Type B pancreatic cell (in vitro differentiated cells): ENCODE measurements at regions not wholly inside any gene's neighbourhood (a gene's known extent, or its start where the extent isn't known, plus 50 kb on each side); places are given as distances from the start of the nearest gene placed in this dataset.
"Not testable (repeated sequence)": the region's sequence is repeated elsewhere in the genome, so short reads cannot be mapped to it uniquely, and the experiment has no call there.

ENCODE experiments used
- DNase-seq: peaks from one replicate; pipeline ENCODE4 v3.0.0; 2021; ENCODE audit warnings: mixed read lengths; ENCODE audit not compliant: unreplicated experiment; ENCODE audit errors: extremely low spot score
- H3K27ac Mint-ChIP-seq: 2 replicates; pipeline ENCODE4 v1.8.0; 2021; ENCODE audit warnings: mild to moderate bottlenecking, mixed read lengths
- H3K27me3 Mint-ChIP-seq: 2 replicates; pipeline ENCODE4 v1.8.0; 2021; ENCODE audit warnings: mixed read lengths
- H3K36me3 Mint-ChIP-seq: 2 replicates; pipeline ENCODE4 v1.8.0; 2021; ENCODE audit warnings: mixed read lengths
- H3K4me1 Mint-ChIP-seq: one replicate; pipeline ENCODE4 v1.8.0; 2021; ENCODE audit warnings: mixed read lengths; ENCODE audit not compliant: unreplicated experiment
- H3K4me3 Mint-ChIP-seq: 2 replicates; pipeline ENCODE4 v1.8.0; 2021; ENCODE audit warnings: mild to moderate bottlenecking, mixed read lengths
- H3K9me3 Mint-ChIP-seq: 2 replicates; pipeline ENCODE4 v1.8.0; 2021; ENCODE audit warnings: mixed read lengths
- TF ChIP-seq, protein P1 (sequence below): fragments of 200-600 bp; sonication (generic); conservative IDR thresholded peaks from 2 replicates; pipeline ENCODE4 v1.5.0; 2021; ENCODE audit warnings: antibody characterized with exemption, mild to moderate bottlenecking

DNA sequence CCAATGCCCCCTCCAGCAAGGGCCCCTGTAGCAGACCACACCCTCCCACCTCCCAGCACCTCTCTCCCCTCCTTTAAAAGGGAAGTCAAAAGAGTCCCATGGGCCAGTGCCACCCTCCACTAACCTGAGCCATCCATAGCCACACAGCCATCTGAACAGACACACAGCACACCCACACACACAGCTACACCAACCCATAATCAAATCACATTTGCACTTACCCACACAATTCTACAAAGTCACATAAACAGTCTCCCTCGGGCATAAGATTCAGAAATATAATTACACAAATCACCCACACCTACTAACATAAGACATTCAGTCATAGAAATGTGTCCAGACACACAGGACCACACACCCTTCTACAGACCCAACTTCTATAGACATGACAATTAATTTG, 96.3 kb downstream of the HIF1AN start:
- H3K27me3 Mint-ChIP-seq, result peaks cover 49% of the 10 kb centered on the region
- H3K36me3 Mint-ChIP-seq, result no peaks in the 10 kb centered on the region

DNA sequence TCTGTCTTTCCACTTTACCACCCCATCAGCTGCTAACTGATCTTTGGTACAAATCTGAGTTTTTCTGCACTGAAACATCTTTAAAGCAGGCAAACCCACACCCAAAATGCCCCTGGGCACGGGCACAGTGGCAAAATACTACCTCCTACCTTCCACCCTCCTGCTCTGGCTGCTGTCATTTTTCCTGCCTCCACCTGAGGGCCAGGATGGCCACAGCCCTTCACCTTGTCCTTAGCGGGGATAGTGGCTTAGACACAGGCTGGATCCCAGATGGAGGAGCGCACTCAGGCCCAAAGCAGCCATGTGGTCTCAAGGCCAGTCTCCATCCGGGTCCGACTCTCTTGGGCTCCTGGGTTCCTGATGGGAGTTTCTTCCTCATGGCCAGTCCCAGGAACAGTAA, 98.3 kb downstream of the HIF1AN start:
- Mint-ChIP-seq H3K27ac (no peak overlapping the region), H3K27me3 (peaks cover 60% of the 10 kb centered on the region), H3K9me3 (no peaks in the 10 kb centered on the region), H3K36me3 (no peaks in the 10 kb centered on the region), H3K4me3 (no peak overlapping the region), H3K4me1 (no peaks in the 10 kb centered on the region)
- no peak for DNase-seq
- TF ChIP-seq, protein P1, sequence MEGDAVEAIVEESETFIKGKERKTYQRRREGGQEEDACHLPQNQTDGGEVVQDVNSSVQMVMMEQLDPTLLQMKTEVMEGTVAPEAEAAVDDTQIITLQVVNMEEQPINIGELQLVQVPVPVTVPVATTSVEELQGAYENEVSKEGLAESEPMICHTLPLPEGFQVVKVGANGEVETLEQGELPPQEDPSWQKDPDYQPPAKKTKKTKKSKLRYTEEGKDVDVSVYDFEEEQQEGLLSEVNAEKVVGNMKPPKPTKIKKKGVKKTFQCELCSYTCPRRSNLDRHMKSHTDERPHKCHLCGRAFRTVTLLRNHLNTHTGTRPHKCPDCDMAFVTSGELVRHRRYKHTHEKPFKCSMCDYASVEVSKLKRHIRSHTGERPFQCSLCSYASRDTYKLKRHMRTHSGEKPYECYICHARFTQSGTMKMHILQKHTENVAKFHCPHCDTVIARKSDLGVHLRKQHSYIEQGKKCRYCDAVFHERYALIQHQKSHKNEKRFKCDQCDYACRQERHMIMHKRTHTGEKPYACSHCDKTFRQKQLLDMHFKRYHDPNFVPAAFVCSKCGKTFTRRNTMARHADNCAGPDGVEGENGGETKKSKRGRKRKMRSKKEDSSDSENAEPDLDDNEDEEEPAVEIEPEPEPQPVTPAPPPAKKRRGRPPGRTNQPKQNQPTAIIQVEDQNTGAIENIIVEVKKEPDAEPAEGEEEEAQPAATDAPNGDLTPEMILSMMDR, result no peak

More for the DNA sequence above, 96.3 kb downstream of the HIF1AN start:
- TF ChIP-seq, protein P1, result no peak
- Mint-ChIP-seq H3K9me3 (no peaks in the 10 kb centered on the region), H3K27ac (no peak overlapping the region), H3K4me3 (no peak overlapping the region), H3K4me1 (no peaks in the 10 kb centered on the region)
- no peak for DNase-seq

DNA sequence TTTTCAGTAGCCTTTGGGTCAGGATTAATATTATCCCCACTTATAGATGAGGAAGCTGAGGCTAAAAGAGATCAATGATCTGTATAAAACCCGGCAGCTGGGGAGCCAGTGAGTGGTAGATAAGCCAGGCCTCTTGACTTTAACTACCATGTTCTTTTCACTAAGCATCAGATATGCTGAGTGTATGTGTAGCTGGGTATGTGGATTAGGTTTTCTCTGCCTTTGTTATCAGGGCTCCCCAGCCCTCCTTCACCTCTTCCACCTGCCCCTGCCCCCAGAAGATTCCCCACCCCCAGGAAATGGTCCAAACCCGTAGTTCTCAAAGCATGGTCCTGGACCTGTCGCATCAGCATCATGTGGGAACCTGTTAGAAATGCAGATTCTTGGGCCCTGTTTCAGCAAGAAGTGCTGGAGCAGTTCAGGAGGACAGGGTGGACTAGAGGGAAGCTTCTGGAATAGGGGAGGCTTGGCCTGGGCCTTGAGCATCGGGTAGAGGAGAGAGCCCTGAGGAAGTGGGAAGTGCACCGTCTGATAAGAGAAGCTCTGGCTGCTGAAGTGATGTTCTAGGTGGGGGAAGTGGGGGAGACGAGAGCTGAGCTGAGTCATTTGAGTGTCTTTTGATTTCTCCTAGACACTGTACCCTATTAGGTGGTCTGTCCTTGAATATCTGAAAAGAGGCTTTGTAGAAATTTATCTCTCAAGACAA, 101.3 kb downstream of the HIF1AN start:
- no peak for DNase-seq
- H3K4me1 Mint-ChIP-seq, result no peaks in the 10 kb centered on the region
- TF ChIP-seq, protein P1, result no peak
- no peak overlapping the region for H3K27ac Mint-ChIP-seq
- H3K9me3 Mint-ChIP-seq, result no peaks in the 10 kb centered on the region
- no peaks in the 10 kb centered on the region for H3K36me3 Mint-ChIP-seq
- no peak overlapping the region for H3K4me3 Mint-ChIP-seq
- H3K27me3 Mint-ChIP-seq, result peaks cover 78% of the 10 kb centered on the region

DNA sequence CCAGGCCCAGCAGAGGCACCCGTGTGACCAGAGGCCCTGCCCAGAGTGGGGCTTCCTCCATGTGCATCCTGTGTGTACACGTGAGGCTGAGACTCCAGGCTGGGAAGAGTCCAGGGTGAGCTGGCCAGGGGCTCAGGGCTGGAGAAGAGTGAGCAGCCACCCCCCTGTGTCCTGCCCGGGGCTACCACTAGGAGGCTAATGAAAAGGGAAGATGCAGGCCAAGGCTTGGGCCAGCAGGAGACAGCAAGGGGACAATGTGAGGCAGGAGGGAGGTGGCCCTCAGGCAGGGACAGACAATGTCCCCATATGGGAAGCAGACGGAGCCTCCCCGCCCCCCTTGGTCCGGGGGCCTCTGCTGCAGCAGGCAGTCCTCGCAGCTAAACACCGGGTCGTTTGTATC, 102.0 kb downstream of the HIF1AN start:
- no peaks in the 10 kb centered on the region for H3K9me3 Mint-ChIP-seq
- H3K27ac Mint-ChIP-seq, result no peak overlapping the region
- H3K4me3 Mint-ChIP-seq, result no peak overlapping the region
- no peaks in the 10 kb centered on the region for H3K4me1 Mint-ChIP-seq
- peaks cover 83% of the 10 kb centered on the region for H3K27me3 Mint-ChIP-seq
- DNase-seq, result no peak
- no peaks in the 10 kb centered on the region for H3K36me3 Mint-ChIP-seq
- TF ChIP-seq, protein P1, result peak; percentile 79

DNA sequence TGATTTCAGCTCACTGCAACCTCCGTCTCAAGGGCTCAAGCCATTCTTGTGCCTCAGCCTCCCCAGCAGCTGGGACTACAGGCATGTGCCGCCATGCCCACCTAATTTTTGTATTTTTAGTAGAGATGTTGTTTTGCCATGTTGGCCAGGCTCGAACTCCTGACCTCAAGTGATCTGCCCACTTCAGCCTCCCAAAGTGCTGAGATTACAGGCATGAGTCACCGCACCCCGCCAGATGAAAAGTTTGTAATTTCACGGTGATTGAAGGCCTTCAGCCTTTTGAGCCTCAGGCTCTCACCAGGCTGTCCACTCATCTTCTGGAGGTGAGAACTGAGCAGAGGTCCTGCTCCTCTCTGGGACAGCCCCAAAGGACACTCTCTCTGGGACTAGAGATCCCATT, 103.2 kb downstream of the HIF1AN start:
- not testable (repeated sequence) for H3K4me3 Mint-ChIP-seq, H3K9me3 Mint-ChIP-seq, H3K27ac Mint-ChIP-seq, DNase-seq, H3K36me3 Mint-ChIP-seq, H3K4me1 Mint-ChIP-seq
- H3K27me3 Mint-ChIP-seq, result peaks cover 91% of the 10 kb centered on the region

DNA sequence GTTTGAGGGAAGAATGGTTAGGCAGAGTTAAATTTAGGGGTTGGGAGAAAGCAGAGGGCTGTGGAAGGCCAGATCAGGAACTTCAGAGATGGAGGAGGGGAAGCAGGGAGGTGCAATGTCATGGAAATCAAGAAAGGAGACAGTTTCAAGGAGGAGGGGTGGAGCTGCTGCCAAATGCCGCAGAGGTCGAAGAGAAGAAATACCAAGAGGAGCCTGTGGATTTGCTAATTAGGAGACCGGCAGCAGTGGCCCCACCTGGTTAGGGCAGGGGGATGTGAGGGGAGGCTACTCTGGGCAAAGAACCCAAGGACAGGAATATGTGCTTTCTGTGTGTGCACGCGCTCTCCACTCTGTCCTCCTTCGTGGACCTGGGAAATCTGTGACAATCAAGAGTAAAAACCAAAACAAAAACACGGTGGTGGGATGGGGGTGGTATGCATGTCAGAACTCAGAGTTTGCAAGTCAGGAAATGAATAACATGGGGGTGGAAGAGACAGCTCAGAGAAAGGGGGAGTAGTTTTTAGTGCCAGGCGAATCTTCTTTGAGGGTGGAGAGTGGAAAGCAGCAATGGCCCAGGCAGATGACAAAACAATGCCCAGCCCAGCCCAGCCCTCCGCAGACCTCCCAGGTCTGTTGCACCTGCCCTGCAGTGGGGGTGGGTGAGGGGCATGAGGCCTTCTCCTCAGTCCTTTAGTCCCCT, 102.9 kb upstream of the PAX2 start:
- no peaks in the 10 kb centered on the region for H3K4me1 Mint-ChIP-seq
- H3K4me3 Mint-ChIP-seq, result no peak overlapping the region
- no peaks in the 10 kb centered on the region for H3K36me3 Mint-ChIP-seq
- no peak for DNase-seq
- TF ChIP-seq, protein P1, result no peak
- no peak overlapping the region for H3K27ac Mint-ChIP-seq
- H3K27me3 Mint-ChIP-seq, result peaks cover 96% of the 10 kb centered on the region
- no peaks in the 10 kb centered on the region for H3K9me3 Mint-ChIP-seq
